T47D (cell line): ENCODE measurements at regions not wholly inside any gene's neighbourhood (a gene's known extent, or its start where the extent isn't known, plus 50 kb on each side); places are given as distances from the start of the nearest gene placed in this dataset.
"Not testable (repeated sequence)": the region's sequence is repeated elsewhere in the genome, so short reads cannot be mapped to it uniquely, and the experiment has no call there.

Experiments used
- DNase-seq, 2 experiments: peaks; one replicate each; pipeline versions ENCODE4 v3.0.0 to v3.0.0-alpha.2; 2011 to 2012; ENCODE audit warnings: low read depth in 1 of 2, low spot score in 1 of 2
- JUND ChIP-seq: IDR thresholded peaks from 2 replicates; pipeline ENCODE4 v1.6.1; 2012; ENCODE audit warnings: low read depth
- in situ Hi-C: cut with HindIII; loops from 2 replicates; pipeline ENCODE4 v1.10.0; 2016; ENCODE audit warnings: low sequenced_read_pairs, low pct_unique_long_range_greater_than_20kb

DNA sequence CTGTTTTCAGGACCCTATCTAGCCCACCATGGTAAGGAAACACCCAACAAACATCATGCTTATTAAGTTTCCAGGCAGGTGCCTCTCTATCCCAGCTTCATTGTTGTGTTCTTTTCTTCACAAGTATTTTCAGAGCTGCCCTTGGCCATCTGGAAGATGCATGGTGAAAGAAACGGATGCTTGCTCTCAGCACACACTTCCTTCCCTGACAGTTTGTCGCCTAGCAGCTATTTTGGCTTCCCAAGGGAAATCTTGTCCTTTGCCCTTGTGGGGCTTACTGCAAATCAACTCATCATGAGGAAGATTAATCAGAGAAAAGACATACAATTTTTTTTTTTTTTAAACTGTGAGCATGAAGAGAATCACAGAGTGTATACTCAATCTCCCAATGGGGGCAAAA, 128.8 kb downstream of the ASMT start:
- in situ Hi-C loops: no loop called here
- TF ChIP-seq JUND: no peak
- no peak for DNase-seq

- in situ Hi-C loops: no loop called here
- no peak for DNase-seq
- no peak for TF ChIP-seq JUND
Measured at GRCh38 chrX:1748408-1748807, 133.5 kb downstream of the ASMT start.

- no peak for DNase-seq
- in situ Hi-C loops: no loop called here
- TF ChIP-seq JUND: no peak
Measured at GRCh38 chrX:1749499-1749898, 134.6 kb downstream of the ASMT start.

DNA sequence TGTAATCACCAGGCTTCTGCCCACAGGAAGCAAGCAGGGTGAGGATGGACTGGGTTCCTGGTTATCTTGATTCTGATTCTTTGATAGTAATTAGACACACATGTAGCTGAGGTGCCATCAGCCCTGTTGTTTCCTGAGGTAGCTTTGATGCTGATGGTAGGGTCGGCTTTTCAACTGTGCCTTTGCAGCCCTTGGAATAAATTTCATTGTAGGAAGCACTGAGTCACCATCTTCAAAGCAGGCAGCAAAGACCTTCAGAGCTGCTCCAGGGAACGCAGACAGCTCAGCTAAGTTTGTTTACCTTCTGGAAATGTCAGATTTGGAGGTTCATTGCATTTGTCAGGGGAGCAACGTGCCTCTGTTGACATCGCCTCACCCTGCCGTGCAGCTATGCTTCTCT, 135.4 kb downstream of the ASMT start:
- DNase-seq: no peak
- in situ Hi-C loops: no loop called here
- no peak for TF ChIP-seq JUND

DNA sequence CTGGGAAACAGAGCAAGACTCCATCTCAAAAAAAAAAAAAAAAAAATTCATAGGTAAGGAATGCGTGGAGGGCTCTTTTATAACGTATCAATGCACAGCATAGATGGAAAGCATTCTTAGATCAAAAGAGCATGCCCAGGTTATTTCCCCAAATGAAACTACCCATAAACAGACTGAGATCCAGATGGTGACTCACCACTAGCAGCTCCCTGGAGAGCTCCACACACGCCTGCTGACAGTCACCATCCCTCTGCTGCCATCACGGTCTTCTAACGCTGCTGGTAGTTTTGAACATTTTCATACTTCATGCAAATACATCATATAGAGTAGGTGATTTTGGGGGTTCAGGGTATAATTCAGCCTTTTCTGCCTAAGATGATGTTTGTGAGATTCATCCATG, 136.9 kb downstream of the ASMT start:
- no peak for TF ChIP-seq JUND
- no peak for DNase-seq
- in situ Hi-C loops: no loop called here

DNA sequence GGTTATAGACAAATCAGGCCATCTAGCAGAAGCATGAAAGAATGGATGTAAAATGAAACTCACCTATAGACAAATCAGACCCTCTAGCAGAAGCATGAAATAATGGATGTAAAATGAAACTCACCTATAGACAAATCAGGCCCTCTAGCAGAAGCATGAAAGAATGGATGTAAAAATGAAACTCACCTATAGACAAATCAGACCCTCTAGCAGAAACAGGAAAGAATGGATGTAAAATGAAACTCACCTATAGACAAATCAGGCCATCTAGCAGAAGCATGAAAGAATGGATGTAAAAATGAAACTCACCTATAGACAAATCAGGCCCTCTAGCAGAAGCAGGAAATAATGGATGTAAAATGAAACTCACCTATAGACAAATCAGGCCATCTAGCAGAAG, 137.9 kb downstream of the ASMT start:
- DNase-seq, in situ Hi-C loops: not testable (repeated sequence)

DNA sequence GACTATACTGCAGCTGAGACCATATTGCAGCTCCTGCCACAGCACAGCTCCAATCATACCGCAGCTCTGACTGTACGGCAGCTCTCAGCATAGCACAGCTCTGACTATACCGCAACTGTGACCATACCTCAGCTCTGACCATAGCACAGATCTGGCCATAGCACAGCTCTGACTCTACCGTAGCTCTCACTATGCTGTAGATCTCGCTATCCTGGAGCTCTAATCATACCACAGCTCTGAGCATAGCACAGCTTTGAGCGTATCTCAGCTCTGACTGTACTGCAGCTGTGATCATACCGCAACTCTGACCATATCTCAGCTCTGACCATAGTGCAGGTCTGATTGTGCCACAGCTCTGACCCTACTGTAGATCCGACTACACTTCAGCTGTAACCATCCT, 139.2 kb downstream of the ASMT start:
- no peak for TF ChIP-seq JUND
- in situ Hi-C loops: no loop called here
- no peak for DNase-seq

DNA sequence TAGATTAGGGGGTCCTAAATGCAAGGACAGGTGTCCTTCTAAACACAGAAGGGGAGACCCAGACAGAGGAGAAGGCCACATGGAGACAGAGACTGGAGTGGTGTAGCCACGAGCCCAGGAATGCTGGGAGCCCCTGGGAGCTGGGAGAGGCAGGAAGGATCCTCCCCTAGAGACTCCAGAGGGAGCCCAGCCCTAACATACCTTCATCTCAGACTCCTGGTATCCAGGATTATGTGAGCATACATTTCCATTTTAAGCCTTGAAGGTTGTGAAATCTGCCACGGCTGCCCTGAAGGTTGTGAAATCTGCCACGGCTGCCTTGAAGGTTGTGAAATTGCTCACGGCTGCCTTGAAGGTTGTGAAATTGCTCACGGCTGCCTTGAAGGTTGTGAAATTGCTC, 148.4 kb downstream of the ASMT start:
- TF ChIP-seq JUND: no peak
- peak in 1 of 2 experiments; percentile 17 for DNase-seq
- in situ Hi-C loops: no loop called here

- DNase-seq: peak in 1 of 2 experiments; percentile 33
- in situ Hi-C loops: not testable (repeated sequence)
Measured at GRCh38 chrX:1764883-1765364, 150.1 kb downstream of the ASMT start.

- no peak for DNase-seq
- in situ Hi-C loops: no loop called here
- TF ChIP-seq JUND: no peak
Measured at GRCh38 chrX:1767026-1767425, 152.2 kb downstream of the ASMT start.

DNA sequence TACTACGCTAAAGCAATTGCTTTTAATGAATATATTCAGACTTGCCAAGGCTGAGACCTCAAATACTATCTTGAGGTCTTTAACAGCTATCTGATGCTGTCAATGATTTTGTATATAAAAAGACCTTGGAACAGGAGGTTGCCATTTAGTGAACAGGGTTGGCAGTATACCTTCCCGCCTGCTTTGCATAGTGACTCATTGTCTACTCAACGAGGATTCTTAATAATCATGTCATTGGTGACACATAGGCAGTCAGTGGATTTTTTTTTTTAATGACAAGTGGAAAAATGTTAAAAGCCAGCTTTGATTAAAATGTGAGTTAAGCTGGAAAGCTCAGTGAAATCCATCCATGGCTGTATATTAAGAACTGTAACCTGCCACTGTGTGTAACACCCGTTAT, 164.0 kb downstream of the ASMT start:
- no peak for TF ChIP-seq JUND
- DNase-seq: no peak
- in situ Hi-C loops: no loop called here

GRCh38 chrX:1779626-1780025, 164.8 kb downstream of the ASMT start:
- no peak for TF ChIP-seq JUND
- DNase-seq: no peak
- in situ Hi-C loops: no loop called here

DNA sequence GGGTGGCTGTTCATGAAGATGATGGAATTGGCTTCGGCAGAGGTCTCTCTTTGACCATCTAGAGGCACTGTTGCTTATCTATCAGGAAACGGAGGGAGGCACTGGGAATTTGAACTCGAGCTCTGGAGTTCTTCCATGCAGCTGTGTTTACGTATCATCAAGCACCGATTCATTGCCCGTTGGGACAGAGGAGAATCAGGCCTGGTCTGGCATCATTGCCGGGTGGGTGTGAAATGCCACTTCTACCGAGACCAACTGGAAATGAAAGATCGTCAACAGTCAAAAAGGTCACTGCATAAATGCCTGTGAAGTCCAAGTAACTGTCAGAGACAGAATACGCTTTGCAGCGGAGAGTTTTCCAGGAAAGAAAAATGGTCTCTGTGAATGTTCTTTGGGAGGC, 166.9 kb downstream of the ASMT start:
- TF ChIP-seq JUND: no peak
- no peak for DNase-seq
- in situ Hi-C loops: no loop called here

- no peak for TF ChIP-seq JUND
- no peak for DNase-seq
- in situ Hi-C loops: no loop called here
Measured at GRCh38 chrX:1784773-1785172, 169.9 kb downstream of the ASMT start.
